ENCODE measurements at regions not wholly inside any gene's neighbourhood (a gene's known extent, or its start where the extent isn't known, plus 50 kb on each side); places are given as distances from the start of the nearest gene placed in this dataset.

DNA sequence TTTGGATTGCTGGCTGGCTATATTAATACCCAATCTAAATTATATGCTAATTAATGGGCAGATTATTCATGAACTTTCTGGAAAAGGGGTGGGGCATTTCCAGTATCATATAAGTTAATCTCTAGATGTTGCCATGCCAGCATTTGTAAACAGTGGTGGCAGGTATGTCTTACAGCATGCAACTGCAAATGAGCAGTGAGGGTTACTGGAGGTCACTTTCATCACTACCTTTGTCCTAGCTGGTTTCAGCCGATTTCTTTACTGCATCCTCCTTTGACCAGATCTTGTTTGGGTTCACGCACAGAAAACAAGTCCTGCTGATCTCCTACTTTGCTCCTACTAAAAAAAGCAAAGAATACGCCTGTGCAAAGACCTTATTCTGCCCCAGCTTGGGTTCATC is 89.1 kb upstream of the USP47 start:
- TF ChIP-seq, protein P1, sequence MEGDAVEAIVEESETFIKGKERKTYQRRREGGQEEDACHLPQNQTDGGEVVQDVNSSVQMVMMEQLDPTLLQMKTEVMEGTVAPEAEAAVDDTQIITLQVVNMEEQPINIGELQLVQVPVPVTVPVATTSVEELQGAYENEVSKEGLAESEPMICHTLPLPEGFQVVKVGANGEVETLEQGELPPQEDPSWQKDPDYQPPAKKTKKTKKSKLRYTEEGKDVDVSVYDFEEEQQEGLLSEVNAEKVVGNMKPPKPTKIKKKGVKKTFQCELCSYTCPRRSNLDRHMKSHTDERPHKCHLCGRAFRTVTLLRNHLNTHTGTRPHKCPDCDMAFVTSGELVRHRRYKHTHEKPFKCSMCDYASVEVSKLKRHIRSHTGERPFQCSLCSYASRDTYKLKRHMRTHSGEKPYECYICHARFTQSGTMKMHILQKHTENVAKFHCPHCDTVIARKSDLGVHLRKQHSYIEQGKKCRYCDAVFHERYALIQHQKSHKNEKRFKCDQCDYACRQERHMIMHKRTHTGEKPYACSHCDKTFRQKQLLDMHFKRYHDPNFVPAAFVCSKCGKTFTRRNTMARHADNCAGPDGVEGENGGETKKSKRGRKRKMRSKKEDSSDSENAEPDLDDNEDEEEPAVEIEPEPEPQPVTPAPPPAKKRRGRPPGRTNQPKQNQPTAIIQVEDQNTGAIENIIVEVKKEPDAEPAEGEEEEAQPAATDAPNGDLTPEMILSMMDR (IDR thresholded peaks at IDR 0.05; ENCODE audit: low read depth, low read length) = no peak
- TF ChIP-seq MYC (IDR thresholded peaks at IDR 0.05; ENCODE audit: low read depth, low read length) = no peak
- TF ChIP-seq, protein P2, sequence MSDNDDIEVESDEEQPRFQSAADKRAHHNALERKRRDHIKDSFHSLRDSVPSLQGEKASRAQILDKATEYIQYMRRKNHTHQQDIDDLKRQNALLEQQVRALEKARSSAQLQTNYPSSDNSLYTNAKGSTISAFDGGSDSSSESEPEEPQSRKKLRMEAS (IDR thresholded peaks at IDR 0.05; ENCODE audit: low read depth, low read length) = no peak
- TF ChIP-seq POLR2A (IDR thresholded peaks at IDR 0.05; ENCODE audit: extremely low read depth, insufficient read length) = no peak

DNA sequence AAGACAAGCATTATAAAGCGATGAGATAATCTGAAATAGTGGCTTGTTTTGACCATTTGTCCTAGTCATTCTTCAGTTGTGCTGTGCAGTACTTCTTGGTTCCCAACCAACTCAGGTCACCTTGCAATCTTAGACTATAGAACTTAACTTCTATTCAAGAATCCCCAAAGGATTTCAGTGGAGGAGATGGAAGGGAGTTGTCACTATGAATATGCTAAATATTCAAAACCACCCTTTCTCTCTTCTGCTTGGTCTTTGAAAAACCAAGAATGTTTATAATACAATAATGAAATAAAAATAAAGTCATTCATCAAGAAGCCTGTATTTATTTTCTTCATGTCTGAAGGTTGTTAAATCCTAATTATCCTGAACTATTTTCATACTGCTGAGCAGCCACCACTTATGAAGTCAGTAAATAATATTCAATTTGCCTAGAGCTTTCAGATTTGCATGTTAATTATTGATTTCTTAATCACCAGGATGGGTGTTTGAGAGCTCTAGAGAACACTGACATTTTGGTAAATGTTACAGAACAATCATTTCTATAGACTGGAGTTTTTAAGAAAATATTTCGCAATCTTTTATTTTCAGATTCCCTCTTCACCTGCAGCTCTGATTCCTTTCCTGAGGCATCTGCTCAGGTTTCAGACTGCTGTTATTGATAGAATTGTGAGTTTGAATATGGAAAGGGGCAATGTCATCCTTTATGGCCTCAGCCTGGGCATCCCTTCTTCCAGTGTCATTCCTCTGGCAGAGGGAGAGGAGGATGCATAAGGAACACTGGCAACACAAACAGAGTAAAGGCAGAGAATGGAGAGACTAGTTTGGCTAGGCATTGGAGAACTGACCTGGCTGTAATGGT is 91.5 kb upstream of the USP47 start:
- H3K4me3 ChIP-seq (ENCODE audit: low read depth, low read length) = no peak overlapping the region
- no peak for TF ChIP-seq POLR2A (IDR thresholded peaks at IDR 0.05; ENCODE audit: extremely low read depth, insufficient read length)
- no peak for TF ChIP-seq MYC (IDR thresholded peaks at IDR 0.05; ENCODE audit: low read depth, low read length)
- TF ChIP-seq, protein P1 (IDR thresholded peaks at IDR 0.05; ENCODE audit: low read depth, low read length) = no peak
- TF ChIP-seq, protein P2 (IDR thresholded peaks at IDR 0.05; ENCODE audit: low read depth, low read length) = no peak
- DNase-seq (ENCODE audit: low read depth) = no peak

More for the DNA sequence above, 89.1 kb upstream of the USP47 start:
- H3K4me3 ChIP-seq (ENCODE audit: low read depth, low read length) = no peak overlapping the region
- DNase-seq (ENCODE audit: low read depth) = no peak

DNA sequence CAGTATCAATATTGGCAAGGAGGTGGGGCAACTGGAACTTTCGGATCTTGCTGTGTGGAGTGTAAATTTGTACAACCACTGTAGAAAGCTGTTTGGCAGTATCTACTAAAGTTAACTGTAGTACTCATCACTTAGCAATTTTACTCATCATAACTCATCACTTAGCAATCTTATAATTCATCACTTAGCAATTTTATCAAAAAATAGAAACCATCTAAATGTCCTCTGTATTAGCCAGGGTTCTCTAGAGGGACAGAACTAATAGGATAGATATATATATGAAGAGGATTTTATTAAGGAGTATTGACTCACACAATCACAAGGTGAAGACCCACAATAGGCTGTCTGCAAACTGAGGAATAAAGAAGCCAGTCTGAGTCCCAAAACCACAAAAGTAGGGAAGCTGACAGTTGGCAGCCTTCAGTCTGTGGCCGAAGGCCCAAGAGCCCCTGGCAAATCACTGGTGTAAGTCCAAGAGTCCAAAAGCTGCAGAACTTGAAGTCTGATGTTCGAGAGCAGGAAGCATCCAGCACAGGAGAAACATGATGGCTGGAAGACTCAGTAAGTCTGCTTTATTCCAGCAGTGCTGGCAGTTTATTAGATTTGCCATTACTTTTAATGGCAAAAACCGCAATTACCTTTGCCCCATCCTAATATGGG is 92.9 kb upstream of the USP47 start:
- DNase-seq (ENCODE audit: low read depth) = no peak
- no peak overlapping the region for H3K4me3 ChIP-seq (ENCODE audit: low read depth, low read length)
- TF ChIP-seq MYC (IDR thresholded peaks at IDR 0.05; ENCODE audit: low read depth, low read length) (no peak), POLR2A (IDR thresholded peaks at IDR 0.05; ENCODE audit: extremely low read depth, insufficient read length) (no peak)
- TF ChIP-seq, protein P1 (IDR thresholded peaks at IDR 0.05; ENCODE audit: low read depth, low read length) = no peak
- TF ChIP-seq, protein P2 (IDR thresholded peaks at IDR 0.05; ENCODE audit: low read depth, low read length) = no peak

DNA sequence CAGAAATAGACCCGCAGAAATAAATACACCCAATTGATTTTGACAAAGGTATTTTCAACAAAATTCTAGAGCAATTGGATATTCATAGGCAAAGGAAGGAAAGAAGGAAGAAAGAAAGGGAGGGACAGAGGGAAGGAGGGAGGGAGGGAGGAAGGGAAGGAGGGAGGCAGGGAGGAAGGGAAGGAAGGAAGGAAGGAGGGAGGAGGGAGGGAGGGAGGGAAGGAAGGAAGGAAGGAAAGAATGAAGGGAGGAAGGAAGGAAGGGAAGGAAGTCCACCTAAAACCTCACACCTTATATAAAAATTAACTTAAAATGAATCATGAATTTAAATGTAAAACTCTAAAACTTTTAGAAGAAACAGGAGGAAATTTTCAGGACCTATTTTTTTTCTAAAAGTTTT is 94.2 kb upstream of the USP47 start:
- no peak overlapping the region for H3K4me3 ChIP-seq (ENCODE audit: low read depth, low read length)
- DNase-seq (ENCODE audit: low read depth) = no peak
- TF ChIP-seq POLR2A (IDR thresholded peaks at IDR 0.05; ENCODE audit: extremely low read depth, insufficient read length) (no peak), MYC (IDR thresholded peaks at IDR 0.05; ENCODE audit: low read depth, low read length) (no peak)
- TF ChIP-seq, protein P2 (IDR thresholded peaks at IDR 0.05; ENCODE audit: low read depth, low read length) = no peak
- TF ChIP-seq, protein P1 (IDR thresholded peaks at IDR 0.05; ENCODE audit: low read depth, low read length) = no peak

DNA sequence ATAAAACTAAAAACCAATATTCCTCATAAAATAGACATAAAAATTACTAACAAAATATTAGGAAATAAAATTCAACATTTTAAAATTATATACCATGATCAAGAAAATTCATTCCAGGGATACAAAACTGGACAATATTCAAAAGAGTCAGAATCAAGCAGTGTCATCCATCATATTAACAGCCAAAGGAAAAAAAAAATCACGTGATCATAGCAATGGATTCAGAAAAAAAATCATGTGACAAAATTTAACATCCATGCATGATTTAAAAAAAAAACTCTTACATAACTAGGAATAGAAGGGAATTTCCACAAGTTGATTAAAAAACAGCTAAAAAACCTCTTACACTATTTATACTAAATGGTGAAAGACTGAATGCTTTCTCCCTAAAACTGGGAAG is 95.3 kb upstream of the USP47 start:
- TF ChIP-seq, protein P1 (IDR thresholded peaks at IDR 0.05; ENCODE audit: low read depth, low read length) = no peak
- TF ChIP-seq POLR2A (IDR thresholded peaks at IDR 0.05; ENCODE audit: extremely low read depth, insufficient read length) (no peak), MYC (IDR thresholded peaks at IDR 0.05; ENCODE audit: low read depth, low read length) (no peak)
- TF ChIP-seq, protein P2 (IDR thresholded peaks at IDR 0.05; ENCODE audit: low read depth, low read length) = no peak
- no peak for DNase-seq (ENCODE audit: low read depth)
- H3K4me3 ChIP-seq (ENCODE audit: low read depth, low read length) = no peak overlapping the region
